ENCODE measurements at regions not wholly inside any gene's neighbourhood (a gene's known extent, or its start where the extent isn't known, plus 50 kb on each side); places are given as distances from the start of the nearest gene placed in this dataset.

DNA sequence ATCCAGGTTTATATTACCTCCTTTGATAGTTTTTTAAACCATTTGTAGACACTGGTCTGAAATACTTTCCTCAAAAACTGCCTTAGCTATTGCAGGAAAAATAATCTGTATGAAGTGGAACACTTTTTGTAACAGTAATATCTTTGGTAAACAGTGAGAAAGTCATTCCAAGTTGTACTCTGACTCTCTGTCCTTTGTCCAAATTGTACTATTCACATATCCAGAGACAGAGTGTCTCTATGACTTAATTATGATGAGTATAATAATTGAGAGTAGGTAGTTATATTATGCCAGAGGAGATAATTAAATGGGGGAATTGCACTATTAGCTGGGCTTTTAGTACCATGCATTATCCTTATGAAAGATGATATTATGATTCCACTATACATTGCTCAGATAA is 112.6 kb upstream of the LCORL start:
- TF ChIP-seq, protein P1, sequence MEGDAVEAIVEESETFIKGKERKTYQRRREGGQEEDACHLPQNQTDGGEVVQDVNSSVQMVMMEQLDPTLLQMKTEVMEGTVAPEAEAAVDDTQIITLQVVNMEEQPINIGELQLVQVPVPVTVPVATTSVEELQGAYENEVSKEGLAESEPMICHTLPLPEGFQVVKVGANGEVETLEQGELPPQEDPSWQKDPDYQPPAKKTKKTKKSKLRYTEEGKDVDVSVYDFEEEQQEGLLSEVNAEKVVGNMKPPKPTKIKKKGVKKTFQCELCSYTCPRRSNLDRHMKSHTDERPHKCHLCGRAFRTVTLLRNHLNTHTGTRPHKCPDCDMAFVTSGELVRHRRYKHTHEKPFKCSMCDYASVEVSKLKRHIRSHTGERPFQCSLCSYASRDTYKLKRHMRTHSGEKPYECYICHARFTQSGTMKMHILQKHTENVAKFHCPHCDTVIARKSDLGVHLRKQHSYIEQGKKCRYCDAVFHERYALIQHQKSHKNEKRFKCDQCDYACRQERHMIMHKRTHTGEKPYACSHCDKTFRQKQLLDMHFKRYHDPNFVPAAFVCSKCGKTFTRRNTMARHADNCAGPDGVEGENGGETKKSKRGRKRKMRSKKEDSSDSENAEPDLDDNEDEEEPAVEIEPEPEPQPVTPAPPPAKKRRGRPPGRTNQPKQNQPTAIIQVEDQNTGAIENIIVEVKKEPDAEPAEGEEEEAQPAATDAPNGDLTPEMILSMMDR (IDR thresholded peaks at IDR 0.05) = no peak
- no peak for TF ChIP-seq POLR2A (IDR thresholded peaks at IDR 0.05)
